SK-N-SH (cell line): ENCODE measurements at regions not wholly inside any gene's neighbourhood (a gene's known extent, or its start where the extent isn't known, plus 50 kb on each side); places are given as distances from the start of the nearest gene placed in this dataset.

Source experiments
- EP300 ChIP-seq, 2 experiments: IDR thresholded peaks; 2 replicates each; pipeline versions ENCODE4 v1.4.0 to v1.6.1; 2012; ENCODE audit warnings: borderline replicate concordance in 1 of 2, low read depth in 1 of 2, low read length in 1 of 2
- IRF3 ChIP-seq: fragments of 150-350 bp; IDR thresholded peaks from 2 replicates; pipeline ENCODE4 v1.6.1; 2016; ENCODE audit warnings: mild to moderate bottlenecking, low read depth, low read length
- ZBTB33 ChIP-seq: IDR thresholded peaks from 2 replicates; pipeline ENCODE4 v1.4.0; 2012; ENCODE audit warnings: low read depth, borderline replicate concordance

GRCh38 chr13:100789968-100790367, 115.4 kb upstream of the TMTC4 start:
- no peak for TF ChIP-seq IRF3
- no peak for TF ChIP-seq EP300 (IDR thresholded peaks at IDR 0.05; ENCODE audit: borderline replicate concordance in 1 of 2, low read depth in 1 of 2, low read length in 1 of 2)
- TF ChIP-seq ZBTB33: no peak
